HG02798 (cell line): ENCODE measurements at regions not wholly inside any gene's neighbourhood (a gene's known extent, or its start where the extent isn't known, plus 50 kb on each side); places are given as distances from the start of the nearest gene placed in this dataset.
"Not testable (repeated sequence)": the region's sequence is repeated elsewhere in the genome, so short reads cannot be mapped to it uniquely, and the experiment has no call there.

Source experiments
- ATAC-seq: cut with Tn5 transposase; IDR thresholded peaks from one replicate; pipeline ENCODE4 v1.9.1; 2021; ENCODE audit warnings: mild to moderate bottlenecking; ENCODE audit not compliant: unreplicated experiment, poor library complexity

GRCh38 chr6:920512-920911 is 227.6 kb upstream of the EXOC2 start:
- no peak for ATAC-seq

- no peak for ATAC-seq
Observed at GRCh38 chr6:919500-919899, 226.6 kb upstream of the EXOC2 start.

- no peak for ATAC-seq
Observed at GRCh38 chr6:917939-918338, 225.0 kb upstream of the EXOC2 start.

- ATAC-seq = no peak
Observed at GRCh38 chr6:917296-917695, 224.4 kb upstream of the EXOC2 start.

GRCh38 chr6:916131-916530 is 223.2 kb upstream of the EXOC2 start:
- ATAC-seq = no peak

GRCh38 chr6:912871-913835 is 220.2 kb upstream of the EXOC2 start:
- no peak for ATAC-seq

GRCh38 chr6:907928-908327 is 215.0 kb upstream of the EXOC2 start:
- ATAC-seq = no peak

GRCh38 chr6:906920-907319 is 214.0 kb upstream of the EXOC2 start:
- ATAC-seq = no peak

- ATAC-seq = no peak
Observed at GRCh38 chr6:905556-905955, 212.6 kb upstream of the EXOC2 start.

- ATAC-seq = no peak
Observed at GRCh38 chr6:904994-905393, 212.1 kb upstream of the EXOC2 start.

- no peak for ATAC-seq
Observed at GRCh38 chr6:903761-904160, 210.8 kb upstream of the EXOC2 start.

GRCh38 chr6:901696-902460 is 208.9 kb upstream of the EXOC2 start:
- ATAC-seq = no peak

- ATAC-seq = no peak
Observed at GRCh38 chr6:900716-901605, 208.0 kb upstream of the EXOC2 start.

- no peak for ATAC-seq
Observed at GRCh38 chr6:897528-898207, 204.7 kb upstream of the EXOC2 start.

- no peak for ATAC-seq
Observed at GRCh38 chr6:894274-894673, 201.3 kb upstream of the EXOC2 start.

- no peak for ATAC-seq
Observed at GRCh38 chr6:890995-891394, 198.1 kb upstream of the EXOC2 start.

- ATAC-seq = no peak
Observed at GRCh38 chr6:890201-890600, 197.3 kb upstream of the EXOC2 start.

GRCh38 chr6:887583-888235 is 194.8 kb upstream of the EXOC2 start:
- no peak for ATAC-seq

- not testable (repeated sequence) for ATAC-seq
Observed at GRCh38 chr6:886116-886515, 193.2 kb upstream of the EXOC2 start.
